Kidney (tissue), 13 donors: ENCODE measurements at regions not wholly inside any gene's neighbourhood (a gene's known extent, or its start where the extent isn't known, plus 50 kb on each side); places are given as distances from the start of the nearest gene placed in this dataset.
"Not testable (repeated sequence)": the region's sequence is repeated elsewhere in the genome, so short reads cannot be mapped to it uniquely, and the experiment has no call there.

ENCODE experiments used
- DNase-seq, 5 donors: peaks; one replicate each; pipeline ENCODE4 v3.0.0-alpha.2; 2013 to 2020
- FAIRE-seq: peaks from 2 replicates; lab custom pipeline; 2012; peaks lifted over from hg19 to GRCh38; lab: Jason Lieb, UNC
- H3K27ac ChIP-seq, 2 donors: one replicate each; pipeline ENCODE4 v1.7.0; 2013; ENCODE audit warnings: low read depth in 2 of 2, low read length in 2 of 2, inconsistent platforms in 1 of 2
- H3K27me3 ChIP-seq: one replicate; pipeline ENCODE4 v1.7.1; 2013; ENCODE audit warnings: low read length, inconsistent platforms; ENCODE audit not compliant: control insufficient read depth, insufficient read depth
- H3K36me3 ChIP-seq, 3 donors: one replicate each; pipeline versions ENCODE4 v1.7.0 to v1.7.1; 2013; ENCODE audit warnings: low read length in 3 of 3, control low read depth in 1 of 3, inconsistent platforms in 1 of 3; ENCODE audit not compliant: insufficient read depth in 3 of 3, control insufficient read depth in 2 of 3
- H3K4me1 ChIP-seq, 3 donors: one replicate each; pipeline versions ENCODE4 v1.7.0 to v1.7.1; 2013; ENCODE audit warnings: low read length in 3 of 3, inconsistent platforms in 1 of 3, low read depth in 1 of 3; ENCODE audit not compliant: control insufficient read depth in 2 of 3, insufficient read depth in 2 of 3
- H3K4me3 ChIP-seq, 3 donors: one replicate each; pipeline versions ENCODE4 v1.7.0 to v1.8.1; 2013; ENCODE audit warnings: low read length in 3 of 3, control low read depth in 1 of 3, inconsistent platforms in 1 of 3
- H3K9ac ChIP-seq, 3 donors: one replicate each; pipeline versions ENCODE4 v1.7.0 to v1.7.1; 2013; ENCODE audit warnings: low read length in 3 of 3, control low read depth in 1 of 3, inconsistent platforms in 1 of 3
- H3K9me3 ChIP-seq, 3 donors: one replicate each; pipeline versions ENCODE4 v1.7.0 to v1.7.1; 2013; ENCODE audit warnings: low read length in 3 of 3, control low read depth in 1 of 3, inconsistent platforms in 1 of 3; ENCODE audit not compliant: control insufficient read depth in 2 of 3, insufficient read depth in 1 of 3
- CTCF ChIP-seq: IDR thresholded peaks from 3 replicates; pipeline ENCODE4 v1.5.1; 2012; ENCODE audit warnings: mild to moderate bottlenecking, moderate library complexity, borderline replicate concordance; ENCODE audit not compliant: insufficient read depth; ENCODE audit errors: extremely low read depth
- intact Hi-C: fragments of 100-400 bp; cut with DNase I; formaldehyde crosslinking; loops from one replicate; pipeline ENCODE4 v1.11.1; 2022
- donor health status: control.
- donor health status: control.
- donor health status: control.
- donor health status: control.
- donor health status: control.
- donor health status: DM: yes; HTN: yes; CAD: no.
- donor health status: Normal renal cell carcinoma (clear cell type).

- Histone ChIP-seq H3K36me3 (no peaks in the 10 kb centered on the region), H3K9ac (no peak overlapping the region), H3K9me3 (no peaks in the 10 kb centered on the region), H3K4me3 (no peak overlapping the region), H3K27me3 (no peaks in the 10 kb centered on the region), H3K4me1 (no peaks in the 10 kb centered on the region), H3K27ac (no peak overlapping the region)
- intact Hi-C loops, result no loop called here
- FAIRE-seq, result no peak
- DNase-seq, result no peak
- TF ChIP-seq CTCF, result no peak
Measured at GRCh38 chr6:8301502-8301901, 133.8 kb downstream of the SLC35B3 start.

- Histone ChIP-seq H3K9ac (no peak overlapping the region), H3K27ac (no peak overlapping the region), H3K9me3 (no peaks in the 10 kb centered on the region), H3K36me3 (no peaks in the 10 kb centered on the region), H3K4me3 (no peak overlapping the region), H3K27me3 (no peaks in the 10 kb centered on the region), H3K4me1 (no peaks in the 10 kb centered on the region)
- TF ChIP-seq CTCF, result no peak
- FAIRE-seq (no peak), DNase-seq (no peak)
- intact Hi-C loops, result no loop called here
Measured at GRCh38 chr6:8299034-8299433, 136.3 kb downstream of the SLC35B3 start.

- FAIRE-seq, H3K27ac ChIP-seq, H3K9me3 ChIP-seq, DNase-seq, H3K36me3 ChIP-seq, H3K4me1 ChIP-seq, H3K27me3 ChIP-seq, H3K9ac ChIP-seq, intact Hi-C loops, H3K4me3 ChIP-seq: not testable (repeated sequence)
Measured at GRCh38 chr6:8282946-8283345, 152.4 kb downstream of the SLC35B3 start.

GRCh38 chr6:8282380-8282779, 153.0 kb downstream of the SLC35B3 start:
- DNase-seq (no peak), FAIRE-seq (no peak)
- no peaks in the 10 kb centered on the region for H3K9me3 ChIP-seq
- H3K27ac ChIP-seq, result no peak overlapping the region
- H3K36me3 ChIP-seq, result no peaks in the 10 kb centered on the region
- no peaks in the 10 kb centered on the region for H3K27me3 ChIP-seq
- no peaks in the 10 kb centered on the region for H3K4me1 ChIP-seq
- intact Hi-C loops, result no loop called here
- no peak for TF ChIP-seq CTCF
- no peak overlapping the region for H3K9ac ChIP-seq
- H3K4me3 ChIP-seq, result no peak overlapping the region
